ENCODE measurements at regions not wholly inside any gene's neighbourhood (a gene's known extent, or its start where the extent isn't known, plus 50 kb on each side); places are given as distances from the start of the nearest gene placed in this dataset.

DNA sequence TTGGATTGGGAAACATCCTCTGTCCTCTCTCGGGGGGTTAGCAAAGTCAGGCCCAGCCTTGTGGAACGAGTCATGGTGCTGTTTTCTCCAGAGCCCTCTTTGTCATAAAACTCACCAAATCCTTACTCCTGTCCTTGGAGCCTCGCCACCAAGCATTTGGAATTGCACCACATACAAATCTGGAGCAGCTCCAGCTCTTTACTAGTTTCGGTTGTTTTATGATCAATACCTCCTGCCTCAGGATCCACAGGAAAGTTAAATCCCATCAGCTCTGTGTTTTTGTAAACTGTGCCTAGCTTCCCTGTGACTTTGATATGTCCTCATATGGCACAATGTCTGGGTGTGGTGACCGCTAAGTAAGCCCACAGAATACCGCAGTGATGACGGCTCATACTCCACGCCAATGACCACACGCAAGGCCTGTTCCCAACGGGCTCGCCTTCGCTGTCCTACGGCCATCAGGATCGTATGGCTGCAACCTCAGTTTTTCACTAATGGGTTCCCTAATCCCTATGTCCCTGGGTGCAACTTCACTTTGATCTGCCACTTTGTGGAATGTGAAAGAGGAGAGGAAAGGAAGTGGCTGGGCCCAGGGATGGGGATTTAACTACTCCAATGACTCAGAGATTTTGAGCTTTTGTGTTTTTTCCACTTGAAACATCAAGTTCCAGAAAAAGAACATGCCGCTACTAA, 111.3 kb upstream of the FOXQ1 start:
- no peaks in the 10 kb centered on the region for H3K27me3 ChIP-seq (ENCODE audit: insufficient read depth, low read length)
- H3K9me3 ChIP-seq (ENCODE audit: control insufficient read depth in 1 of 2, insufficient read depth in 1 of 2, low read depth in 1 of 2, low read length in 2 of 2) = no peaks in the 10 kb centered on the region; a peak in 1 of 4 replicates
- ChIA-PET RAD21 (ENCODE audit: low non-redundant PET in 1 of 2, low total read pairs in 2 of 2, uncharacterized antibody in 2 of 2, unreplicated experiment in 2 of 2) (interaction anchor here in 1 of 2 experiments (0.7 kb wide), 1 partner anchor 135 kb away, joined by 3 read pairs; no protein-coding TSS in a partner anchor), CTCF (no interaction called here), POLR2A (no interaction called here)
- H2AFZ ChIP-seq (ENCODE audit: low read depth, low read length, poor library complexity, severe bottlenecking) = peak overlapping the region; percentile 10
- H3K9ac ChIP-seq (ENCODE audit: low read length) = peak overlapping the region; percentile 53
- peak overlapping the region; percentile 32 for H3K27ac ChIP-seq (ENCODE audit: low read depth, low read length)
- no peaks in the 10 kb centered on the region for H3K36me3 ChIP-seq (ENCODE audit: control insufficient read depth in 1 of 2, insufficient read depth in 2 of 2, low read length in 2 of 2)
- TF ChIP-seq FOSL1 (IDR thresholded peaks at IDR 0.05; ENCODE audit: low read depth) (no peak), POLR2AphosphoS5 (IDR thresholded peaks at IDR 0.05; ENCODE audit: low read depth, low read length) (no peak), SIN3A (IDR thresholded peaks at IDR 0.05; ENCODE audit: low read depth) (peak; percentile 27; the same call in 1 of the 2 replicates), SRF (IDR thresholded peaks at IDR 0.05; ENCODE audit: low read depth) (peak; percentile 34; the same call in 1 of the 2 replicates), CEBPB (IDR thresholded peaks at IDR 0.05; ENCODE audit: low read depth) (peak; percentile 59; the same call in 1 of the 2 replicates), TCF7L2 (IDR thresholded peaks at IDR 0.05; ENCODE audit: borderline replicate concordance, extremely low read depth, insufficient read depth, insufficient read length) (peak; percentile 90), JUND (IDR thresholded peaks at IDR 0.05) (peak; percentile 27; the same call in 1 of the 2 replicates), EZH2 (IDR thresholded peaks at IDR 0.05) (no peak), SP1 (IDR thresholded peaks at IDR 0.05; ENCODE audit: low read depth) (peak; percentile 33), CBX3 (IDR thresholded peaks at IDR 0.05; ENCODE audit: low read depth) (peak; percentile 54; the same call in 1 of the 2 replicates), ZNF274 (IDR thresholded peaks at IDR 0.05; ENCODE audit: low read depth, low read length) (no peak)
- H3K4me1 ChIP-seq (ENCODE audit: control insufficient read depth in 1 of 2, insufficient read depth in 2 of 2, low read length in 2 of 2) = peaks cover 14 to 37% of the 10 kb centered on the region in 2 experiments
- no TSS peak for BruUV-seq (replicated peaks)
- no peaks in the 10 kb centered on the region for H3K9me2 ChIP-seq (ENCODE audit: insufficient read depth)
- H4K20me1 ChIP-seq (ENCODE audit: insufficient read depth) = no peaks in the 10 kb centered on the region
- DNase-seq (ENCODE audit: low read depth, low spot score) (peak; percentile 64), ATAC-seq (peak; percentile 90)
- peak overlapping the region in 1 of 2 experiments; percentile 31; a peak in 2 of 4 replicates for H3K4me3 ChIP-seq (replicated peaks in 1 of 2; ENCODE audit: low read depth in 1 of 2, low read length in 2 of 2)
- intact Hi-C loops (cut with micrococcal nuclease) = no loop called here
- H3K79me2 ChIP-seq (ENCODE audit: insufficient read depth, low read length) = no peaks in the 10 kb centered on the region
- H3K4me2 ChIP-seq (ENCODE audit: low read length) = peak overlapping the region; percentile 70

DNA sequence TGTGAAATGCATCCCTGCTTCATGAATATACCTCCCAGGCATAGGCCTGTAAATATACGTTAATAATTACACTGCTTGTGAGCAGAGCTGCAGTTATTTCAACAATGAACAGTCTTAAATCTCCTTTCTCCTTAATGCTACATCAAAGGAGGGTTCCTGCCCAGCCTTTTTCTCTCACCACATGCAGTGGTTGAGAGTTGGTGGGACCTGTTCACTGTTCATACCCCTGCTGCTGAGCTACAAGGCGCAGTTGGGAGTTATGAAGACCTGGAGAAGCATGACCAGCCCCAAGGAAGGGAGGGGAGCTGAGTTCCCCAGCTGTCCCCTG, 111.9 kb upstream of the FOXQ1 start:
- Histone ChIP-seq H3K27me3 (ENCODE audit: insufficient read depth, low read length) (no peaks in the 10 kb centered on the region), H3K9ac (ENCODE audit: low read length) (peak overlapping the region; percentile 53), H3K79me2 (ENCODE audit: insufficient read depth, low read length) (no peaks in the 10 kb centered on the region), H3K4me2 (ENCODE audit: low read length) (peak overlapping the region; percentile 70), H3K4me1 (ENCODE audit: control insufficient read depth in 1 of 2, insufficient read depth in 2 of 2, low read length in 2 of 2) (peaks cover 14 to 37% of the 10 kb centered on the region in 2 experiments), H3K9me3 (ENCODE audit: control insufficient read depth in 1 of 2, insufficient read depth in 1 of 2, low read depth in 1 of 2, low read length in 2 of 2) (no peaks in the 10 kb centered on the region; a peak in 1 of 4 replicates), H3K9me2 (ENCODE audit: insufficient read depth) (no peaks in the 10 kb centered on the region), H3K27ac (ENCODE audit: low read depth, low read length) (peak overlapping the region; percentile 32), H2AFZ (ENCODE audit: low read depth, low read length, poor library complexity, severe bottlenecking) (peak overlapping the region; percentile 10), H3K4me3 (replicated peaks in 1 of 2; ENCODE audit: low read depth in 1 of 2, low read length in 2 of 2) (peak overlapping the region in 1 of 2 experiments; percentile 31; a peak in 2 of 4 replicates), H4K20me1 (ENCODE audit: insufficient read depth) (no peaks in the 10 kb centered on the region), H3K36me3 (ENCODE audit: control insufficient read depth in 1 of 2, insufficient read depth in 2 of 2, low read length in 2 of 2) (no peaks in the 10 kb centered on the region)
- BruUV-seq (replicated peaks) = no TSS peak
- intact Hi-C loops (cut with micrococcal nuclease) = no loop called here
- CTCF ChIA-PET = no interaction called here
- POLR2A ChIA-PET = no interaction called here
- DNase-seq (ENCODE audit: low read depth, low spot score) (no peak), ATAC-seq (no peak; the same call in 1 of the 2 replicates)
- RAD21 ChIA-PET (ENCODE audit: low non-redundant PET in 1 of 2, low total read pairs in 2 of 2, uncharacterized antibody in 2 of 2, unreplicated experiment in 2 of 2) = no interaction called here
- TF ChIP-seq EGR1 (IDR thresholded peaks at IDR 0.05; ENCODE audit: low read depth) (no peak), JUND (IDR thresholded peaks at IDR 0.05) (no peak; the same call in 1 of the 2 replicates), FOSL1 (IDR thresholded peaks at IDR 0.05; ENCODE audit: low read depth) (no peak), EZH2phosphoT487 (IDR thresholded peaks at IDR 0.05; ENCODE audit: borderline replicate concordance) (no peak), YY1 (IDR thresholded peaks at IDR 0.05; ENCODE audit: extremely low read depth, insufficient replicate concordance, low read depth, low read length) (no peak), POLR2A (IDR thresholded peaks at IDR 0.05; ENCODE audit: borderline replicate concordance, extremely low read depth, insufficient read depth, insufficient read length) (no peak), POLR2AphosphoS5 (IDR thresholded peaks at IDR 0.05; ENCODE audit: low read depth, low read length) (no peak), SIN3A (IDR thresholded peaks at IDR 0.05; ENCODE audit: low read depth) (no peak), SP1 (IDR thresholded peaks at IDR 0.05; ENCODE audit: low read depth) (no peak), ZNF274 (IDR thresholded peaks at IDR 0.05; ENCODE audit: low read depth, low read length) (no peak), ELF1 (IDR thresholded peaks at IDR 0.05; ENCODE audit: borderline replicate concordance, low read depth) (no peak), SRF (IDR thresholded peaks at IDR 0.05; ENCODE audit: low read depth) (no peak), ZFX (IDR thresholded peaks at IDR 0.05) (no peak), RAD21 (IDR thresholded peaks at IDR 0.05; ENCODE audit: low read depth) (no peak)
- TF ChIP-seq, protein P1, sequence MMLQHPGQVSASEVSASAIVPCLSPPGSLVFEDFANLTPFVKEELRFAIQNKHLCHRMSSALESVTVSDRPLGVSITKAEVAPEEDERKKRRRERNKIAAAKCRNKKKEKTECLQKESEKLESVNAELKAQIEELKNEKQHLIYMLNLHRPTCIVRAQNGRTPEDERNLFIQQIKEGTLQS (IDR thresholded peaks at IDR 0.05) = no peak
- TF ChIP-seq, protein P2, sequence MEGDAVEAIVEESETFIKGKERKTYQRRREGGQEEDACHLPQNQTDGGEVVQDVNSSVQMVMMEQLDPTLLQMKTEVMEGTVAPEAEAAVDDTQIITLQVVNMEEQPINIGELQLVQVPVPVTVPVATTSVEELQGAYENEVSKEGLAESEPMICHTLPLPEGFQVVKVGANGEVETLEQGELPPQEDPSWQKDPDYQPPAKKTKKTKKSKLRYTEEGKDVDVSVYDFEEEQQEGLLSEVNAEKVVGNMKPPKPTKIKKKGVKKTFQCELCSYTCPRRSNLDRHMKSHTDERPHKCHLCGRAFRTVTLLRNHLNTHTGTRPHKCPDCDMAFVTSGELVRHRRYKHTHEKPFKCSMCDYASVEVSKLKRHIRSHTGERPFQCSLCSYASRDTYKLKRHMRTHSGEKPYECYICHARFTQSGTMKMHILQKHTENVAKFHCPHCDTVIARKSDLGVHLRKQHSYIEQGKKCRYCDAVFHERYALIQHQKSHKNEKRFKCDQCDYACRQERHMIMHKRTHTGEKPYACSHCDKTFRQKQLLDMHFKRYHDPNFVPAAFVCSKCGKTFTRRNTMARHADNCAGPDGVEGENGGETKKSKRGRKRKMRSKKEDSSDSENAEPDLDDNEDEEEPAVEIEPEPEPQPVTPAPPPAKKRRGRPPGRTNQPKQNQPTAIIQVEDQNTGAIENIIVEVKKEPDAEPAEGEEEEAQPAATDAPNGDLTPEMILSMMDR (IDR thresholded peaks at IDR 0.05 in 2 of 3, conservative IDR thresholded peaks at IDR 0.05 in 1 of 3; ENCODE audit: borderline replicate concordance in 1 of 3, insufficient read depth in 1 of 3, low read depth in 2 of 3, low read length in 2 of 3) = no peak
